IMR-90 (cell line): ENCODE measurements at regions not wholly inside any gene's neighbourhood (a gene's known extent, or its start where the extent isn't known, plus 50 kb on each side); places are given as distances from the start of the nearest gene placed in this dataset.

Experiments used
- ATAC-seq: fragments of 200-7000 bp; cut with Tn5 transposase; 2 replicates; pipeline ENCODE4 v1.9.1; 2020; ENCODE audit warnings: low read depth, mild to moderate bottlenecking, moderate library complexity
- BruUV-seq: library from RNA; stranded (reverse); fragments of 400-500 nt; replicated peaks from 2 replicates; lab custom pipeline; 2021; lab: Mats Ljungman, UMichigan
- CTCF ChIA-PET: fragments of 300-600 bp; formaldehyde crosslinking; extraction: SDS; loops from one replicate; lab custom pipeline; 2021; ENCODE audit warnings: antibody characterized with exemption; lab: Yijun Ruan, JAX
- POLR2A ChIA-PET: fragments of 300-600 bp; sonication (Branson Sonifier 250); formaldehyde crosslinking; loops from one replicate; lab custom pipeline; 2022; ENCODE audit warnings: antibody characterized with exemption; ENCODE audit not compliant: unreplicated experiment; lab: Charles Lee
- DNase-seq: peaks from one replicate; pipeline ENCODE4 v3.0.0; 2013
- H2AFZ ChIP-seq: replicated peaks from 2 replicates; pipeline ENCODE3; 2013; ENCODE audit warnings: low read length, mild to moderate bottlenecking; ENCODE audit not compliant: poor library complexity
- H2AK5ac ChIP-seq: 2 replicates; pipeline ENCODE4 v1.6.1; 2013; ENCODE audit warnings: low read depth, low read length, inconsistent platforms
- H2AK9ac ChIP-seq: replicated peaks from 2 replicates; pipeline ENCODE3; 2013; ENCODE audit warnings: mild to moderate bottlenecking, low read depth, low read length, moderate library complexity; ENCODE audit not compliant: poor library complexity
- H2BK120ac ChIP-seq: 2 replicates; pipeline ENCODE4 v1.6.1; 2013; ENCODE audit warnings: low read depth, low read length, inconsistent platforms
- H2BK15ac ChIP-seq: 3 replicates; pipeline ENCODE4 v1.6.1; 2013; ENCODE audit warnings: low read depth, low read length, inconsistent platforms
- H2BK20ac ChIP-seq: 2 replicates; pipeline ENCODE4 v1.6.1; 2013; ENCODE audit warnings: low read depth, mild to moderate bottlenecking, inconsistent platforms, low read length, moderate library complexity
- H2BK5ac ChIP-seq: 2 replicates; pipeline ENCODE4 v1.6.1; 2013; ENCODE audit warnings: mild to moderate bottlenecking, low read depth, low read length, inconsistent platforms; ENCODE audit not compliant: poor library complexity, severe bottlenecking
- H3K14ac ChIP-seq: replicated peaks from 2 replicates; pipeline ENCODE4 v1.6.1; 2013; ENCODE audit warnings: low read depth, low read length, inconsistent platforms
- H3K18ac ChIP-seq: 2 replicates; pipeline ENCODE4 v1.6.1; 2013; ENCODE audit warnings: low read depth, low read length, control low read depth
- H3K23ac ChIP-seq: 2 replicates; pipeline ENCODE4 v1.6.1; 2013; ENCODE audit warnings: low read depth, low read length, inconsistent platforms
- H3K27ac ChIP-seq: 2 replicates; pipeline ENCODE4 v1.5.1; 2013; ENCODE audit warnings: mild to moderate bottlenecking, control low read depth, low read length; ENCODE audit not compliant: insufficient read depth
- H3K27me3 ChIP-seq: 2 replicates; pipeline ENCODE4 v1.6.1; 2013; ENCODE audit warnings: low read length; ENCODE audit not compliant: control insufficient read depth, insufficient read depth
- H3K36me3 ChIP-seq: 2 replicates; pipeline ENCODE4 v1.6.1; 2013; ENCODE audit warnings: low read length, mixed read lengths; ENCODE audit not compliant: control insufficient read depth, insufficient read depth
- H3K4ac ChIP-seq: 2 replicates; pipeline ENCODE4 v1.6.1; 2013; ENCODE audit warnings: low read depth, low read length, inconsistent platforms
- H3K4me1 ChIP-seq: 2 replicates; pipeline ENCODE4 v1.6.1; 2013; ENCODE audit warnings: low read length, mixed read lengths; ENCODE audit not compliant: control insufficient read depth, insufficient read depth
- H3K4me2 ChIP-seq: 2 replicates; pipeline ENCODE4 v1.6.1; 2013; ENCODE audit warnings: low read depth, mild to moderate bottlenecking, control low read depth, low read length, moderate library complexity
- H3K4me3 ChIP-seq: 2 replicates; pipeline ENCODE4 v1.5.1; 2013; ENCODE audit warnings: low read depth, mild to moderate bottlenecking, control low read depth, low read length, moderate library complexity; ENCODE audit not compliant: insufficient read depth
- H3K56ac ChIP-seq: 2 replicates; pipeline ENCODE4 v1.6.1; 2013; ENCODE audit warnings: low read length, inconsistent platforms; ENCODE audit not compliant: insufficient read depth; ENCODE audit errors: extremely low read depth
- H3K79me1 ChIP-seq, 2 experiments: 2 replicates each; pipeline ENCODE4 v1.6.1; 2013; ENCODE audit warnings: low read length in 2 of 2, inconsistent platforms in 1 of 2, low read depth in 1 of 2
- H3K9ac ChIP-seq: 2 replicates; pipeline ENCODE4 v1.6.1; 2013; ENCODE audit warnings: low read depth, low read length, control low read depth
- H3K9me1 ChIP-seq: 2 replicates; pipeline ENCODE4 v1.6.1; 2013; ENCODE audit warnings: low read length, inconsistent platforms; ENCODE audit not compliant: insufficient read depth
- H3K9me3 ChIP-seq: 2 replicates; pipeline ENCODE4 v1.6.1; 2013; ENCODE audit warnings: low read length; ENCODE audit not compliant: control insufficient read depth, insufficient read depth
- H4K20me1 ChIP-seq: 2 replicates; pipeline ENCODE4 v1.6.1; 2013; ENCODE audit warnings: low read length, inconsistent platforms; ENCODE audit not compliant: insufficient read depth
- H4K5ac ChIP-seq: 2 replicates; pipeline ENCODE4 v1.6.1; 2013; ENCODE audit warnings: mild to moderate bottlenecking, low read depth, low read length, control low read depth
- H4K8ac ChIP-seq, 2 experiments: 2 replicates each; pipeline ENCODE4 v1.6.1; 2013; ENCODE audit warnings: low read depth in 2 of 2, low read length in 2 of 2, control low read depth in 1 of 2, inconsistent platforms in 1 of 2
- H4K91ac ChIP-seq: 2 replicates; pipeline ENCODE4 v1.6.1; 2013; ENCODE audit warnings: low read depth, low read length, inconsistent platforms; ENCODE audit not compliant: insufficient read depth
- CEBPB ChIP-seq: IDR thresholded peaks from 2 replicates; pipeline ENCODE4 v1.6.1; 2012; ENCODE audit warnings: low read depth, low read length, improper control_type of control experiment
- CHD1 ChIP-seq: IDR thresholded peaks from 2 replicates; pipeline ENCODE4 v1.6.1; 2012; ENCODE audit warnings: low read depth, low read length, improper control_type of control experiment
- MAZ ChIP-seq: IDR thresholded peaks from 2 replicates; pipeline ENCODE4 v1.6.1; 2012; ENCODE audit warnings: low read depth, mild to moderate bottlenecking, low read length, improper control_type of control experiment, moderate library complexity, borderline replicate concordance
- NFE2L2 ChIP-seq: fragments of 150-350 bp; IDR thresholded peaks from 2 replicates; pipeline ENCODE4 v1.6.1; 2016; ENCODE audit warnings: low read depth, mild to moderate bottlenecking, low read length
- WGBS, 2 experiments: methylation state at CpG; one replicate each; pipeline versions ENCODE4 v1.1.5 to v1.1.7; 2013; ENCODE audit warnings: missing lambda C conversion rate in 2 of 2; ENCODE audit not compliant: insufficient read length in 1 of 2; ENCODE audit errors: extremely low coverage in 2 of 2; 5-methylcytosine and 5-hydroxymethylcytosine counted together
- dilution Hi-C: fragments of 300-500 bp; cut with HindIII; formaldehyde crosslinking; loops from one replicate; pipeline ENCODE4 v1.14.3; 2018; ENCODE audit warnings: low sequenced_read_pairs; ENCODE audit not compliant: unreplicated experiment
- in situ Hi-C: fragments of 300-500 bp; cut with MboI; formaldehyde crosslinking; loops from 3 replicates; pipeline ENCODE4 v1.14.3; 2019; ENCODE audit warnings: low sequenced_read_pairs, inconsistent platforms, mixed read lengths
- intact Hi-C: fragments of 100-400 bp; cut with micrococcal nuclease; formaldehyde crosslinking; loops from 2 replicates; pipeline ENCODE4 v1.10.0; 2022
- TF ChIP-seq, protein P1 (sequence below): fragments of 150-350 bp; IDR thresholded peaks from 2 replicates; pipeline ENCODE4 v1.6.1; 2016; ENCODE audit warnings: low read depth, mild to moderate bottlenecking, low read length, moderate library complexity, borderline replicate concordance

- Histone ChIP-seq H3K36me3 (no peaks in the 10 kb centered on the region), H4K20me1 (no peaks in the 10 kb centered on the region), H3K9me1 (no peaks in the 10 kb centered on the region), H3K4me1 (peaks cover 4% of the 10 kb centered on the region), H4K91ac (peak overlapping the region; percentile 8; the same call in 1 of the 2 replicates), H3K27ac (no peak overlapping the region), H3K23ac (no peak overlapping the region), H3K18ac (no peak overlapping the region), H2BK15ac (no peak overlapping the region), H3K56ac (no peak overlapping the region), H3K4me3 (no peak overlapping the region), H3K14ac (0 out of 2 replicates have a peak overlapping the region, but pooled peaks have one; percentile 33), H3K9ac (no peak overlapping the region), H3K27me3 (no peaks in the 10 kb centered on the region), H3K9me3 (no peaks in the 10 kb centered on the region), H4K8ac (0 out of 4 replicates have a peak overlapping the region, but pooled peaks of 1 of the 2 experiments have one; percentile 45), H3K79me1 (no peaks in the 10 kb centered on the region), H2AFZ (no peak overlapping the region), H2BK120ac (peak overlapping the region; percentile 74; the same call in 1 of the 2 replicates), H2AK5ac (no peak overlapping the region), H2BK5ac (peak overlapping the region; percentile 22), H2AK9ac (no peak overlapping the region), H3K4me2 (no peak overlapping the region), H3K4ac (peak overlapping the region; percentile 73; the same call in 1 of the 2 replicates), H4K5ac (no peak overlapping the region), H2BK20ac (peak overlapping the region; percentile 3; the same call in 1 of the 2 replicates)
- peak; percentile 72 for ATAC-seq
- no TSS peak for BruUV-seq
- intact Hi-C loops (loop anchor here (10.0 kb wide), 1 partner anchor 224 kb away; the partner anchor contains the start of gene PRICKLE1), in situ Hi-C loops (no loop called here), dilution Hi-C loops (no loop called here)
- WGBS, 2 experiments = no CpG with 5 or more reads among the region's 2 CpGs
- POLR2A ChIA-PET = no interaction called here
- DNase-seq = peak; percentile 48
- CTCF ChIA-PET = interaction anchor here (0.6 to 0.7 kb wide), 2 partner anchors 11 to 319 kb away, joined by 3 to 5 read pairs; no protein-coding TSS in a partner anchor
- TF ChIP-seq CHD1 = no peak
- TF ChIP-seq MAZ = no peak
- no peak for TF ChIP-seq NFE2L2
- TF ChIP-seq, protein P1, sequence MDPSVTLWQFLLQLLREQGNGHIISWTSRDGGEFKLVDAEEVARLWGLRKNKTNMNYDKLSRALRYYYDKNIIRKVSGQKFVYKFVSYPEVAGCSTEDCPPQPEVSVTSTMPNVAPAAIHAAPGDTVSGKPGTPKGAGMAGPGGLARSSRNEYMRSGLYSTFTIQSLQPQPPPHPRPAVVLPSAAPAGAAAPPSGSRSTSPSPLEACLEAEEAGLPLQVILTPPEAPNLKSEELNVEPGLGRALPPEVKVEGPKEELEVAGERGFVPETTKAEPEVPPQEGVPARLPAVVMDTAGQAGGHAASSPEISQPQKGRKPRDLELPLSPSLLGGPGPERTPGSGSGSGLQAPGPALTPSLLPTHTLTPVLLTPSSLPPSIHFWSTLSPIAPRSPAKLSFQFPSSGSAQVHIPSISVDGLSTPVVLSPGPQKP = no peak
- 0 out of 2 replicates have a peak, but pooled peaks have one; percentile 2 for TF ChIP-seq CEBPB
Observed at GRCh38 chr12:42809226-42809625, 219.7 kb upstream of the PRICKLE1 start.
